Vagina (tissue), 2 donors: ENCODE measurements at regions not wholly inside any gene's neighbourhood (a gene's known extent, or its start where the extent isn't known, plus 50 kb on each side); places are given as distances from the start of the nearest gene placed in this dataset.

Experiments used
- CTCF ChIP-seq, 3 experiments: fragments of 450-650 bp in 2 of 3; fragments of 200-600 bp in 1 of 3; sonication (generic) in 1 of 3; IDR thresholded peaks; one replicate each; pipeline ENCODE4 v1.5.1; 2017 to 2019; ENCODE audit warnings: antibody characterized with exemption in 3 of 3, mild to moderate bottlenecking in 2 of 3, moderate library complexity in 2 of 3
- POLR2A ChIP-seq, 2 donors: fragments of 450-650 bp; IDR thresholded peaks; one replicate each; pipeline ENCODE4 v1.6.1; 2017; ENCODE audit warnings: antibody characterized with exemption in 2 of 2, mild to moderate bottlenecking in 2 of 2, moderate library complexity in 2 of 2
- POLR2AphosphoS5 ChIP-seq, 2 donors: sonication (generic); formaldehyde crosslinking; IDR thresholded peaks; one replicate each; pipeline ENCODE4 v1.9.0; 2017; ENCODE audit warnings: antibody characterized with exemption in 2 of 2, mild to moderate bottlenecking in 2 of 2, low read depth in 1 of 2; ENCODE audit not compliant: insufficient read depth in 1 of 2

GRCh38 chr2:194587739-194588270 is 1069.2 kb upstream of the SLC39A10 start:
- TF ChIP-seq CTCF (IDR thresholded peaks at IDR 0.05): no peak
- TF ChIP-seq POLR2AphosphoS5 (IDR thresholded peaks at IDR 0.05; ENCODE audit: insufficient read depth in 1 of 2, low read depth in 1 of 2): no peak
- no peak for TF ChIP-seq POLR2A (IDR thresholded peaks at IDR 0.05)
